Breast epithelium (tissue), 3 donors: ENCODE measurements at regions not wholly inside any gene's neighbourhood (a gene's known extent, or its start where the extent isn't known, plus 50 kb on each side); places are given as distances from the start of the nearest gene placed in this dataset.

Experiments used
- POLR2A ChIP-seq: fragments of 450-650 bp; IDR thresholded peaks from one replicate; pipeline ENCODE4 v1.6.1; 2016; ENCODE audit warnings: antibody characterized with exemption, mild to moderate bottlenecking, moderate library complexity
- TF ChIP-seq, protein P1 (sequence below), 3 donors: fragments of 450-650 bp; IDR thresholded peaks; one replicate each; pipeline ENCODE4 v1.5.1; 2016 to 2017; ENCODE audit warnings: antibody characterized with exemption in 3 of 3, mild to moderate bottlenecking in 3 of 3, moderate library complexity in 3 of 3

DNA sequence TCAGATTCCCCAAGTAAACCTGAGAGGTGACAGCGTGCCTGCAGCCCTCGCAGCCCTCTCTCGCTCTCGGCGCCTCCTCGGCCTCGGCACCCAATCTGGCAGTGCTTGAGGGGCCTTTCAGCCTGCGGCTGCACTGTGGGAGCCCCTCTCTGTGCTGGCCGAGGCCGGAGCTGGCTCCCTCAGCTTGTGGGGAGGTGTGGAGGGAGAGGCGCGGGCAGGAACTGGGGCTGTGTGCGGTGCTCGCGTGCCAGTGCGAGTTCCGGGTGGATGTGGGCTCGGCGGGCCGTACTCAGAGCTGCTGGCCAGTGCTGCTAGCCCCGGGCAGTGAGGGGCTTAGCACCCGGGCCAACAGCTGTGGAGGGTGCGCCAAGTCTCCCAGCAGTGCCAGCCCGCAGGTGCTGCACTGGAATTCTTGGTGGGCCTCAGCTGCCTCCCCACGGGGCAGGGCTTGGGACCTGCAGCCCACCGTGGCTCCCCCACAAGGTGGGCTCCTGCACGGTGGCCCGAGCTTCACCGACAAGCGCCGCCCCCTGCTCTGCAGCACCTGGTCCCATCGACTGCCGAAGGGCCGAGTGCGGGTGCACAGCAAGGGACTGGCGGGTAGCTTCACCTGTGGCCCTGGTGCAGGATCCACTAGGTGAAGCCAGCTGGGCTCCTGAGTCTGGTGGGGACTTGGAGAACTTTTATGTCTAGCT is 809.7 kb upstream of the ADGRB3 start:
- TF ChIP-seq, protein P1, sequence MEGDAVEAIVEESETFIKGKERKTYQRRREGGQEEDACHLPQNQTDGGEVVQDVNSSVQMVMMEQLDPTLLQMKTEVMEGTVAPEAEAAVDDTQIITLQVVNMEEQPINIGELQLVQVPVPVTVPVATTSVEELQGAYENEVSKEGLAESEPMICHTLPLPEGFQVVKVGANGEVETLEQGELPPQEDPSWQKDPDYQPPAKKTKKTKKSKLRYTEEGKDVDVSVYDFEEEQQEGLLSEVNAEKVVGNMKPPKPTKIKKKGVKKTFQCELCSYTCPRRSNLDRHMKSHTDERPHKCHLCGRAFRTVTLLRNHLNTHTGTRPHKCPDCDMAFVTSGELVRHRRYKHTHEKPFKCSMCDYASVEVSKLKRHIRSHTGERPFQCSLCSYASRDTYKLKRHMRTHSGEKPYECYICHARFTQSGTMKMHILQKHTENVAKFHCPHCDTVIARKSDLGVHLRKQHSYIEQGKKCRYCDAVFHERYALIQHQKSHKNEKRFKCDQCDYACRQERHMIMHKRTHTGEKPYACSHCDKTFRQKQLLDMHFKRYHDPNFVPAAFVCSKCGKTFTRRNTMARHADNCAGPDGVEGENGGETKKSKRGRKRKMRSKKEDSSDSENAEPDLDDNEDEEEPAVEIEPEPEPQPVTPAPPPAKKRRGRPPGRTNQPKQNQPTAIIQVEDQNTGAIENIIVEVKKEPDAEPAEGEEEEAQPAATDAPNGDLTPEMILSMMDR (IDR thresholded peaks at IDR 0.05), result no peak
- TF ChIP-seq POLR2A, result no peak
